Gastroesophageal sphincter (tissue), 3 donors: ENCODE measurements at regions not wholly inside any gene's neighbourhood (a gene's known extent, or its start where the extent isn't known, plus 50 kb on each side); places are given as distances from the start of the nearest gene placed in this dataset.

ENCODE experiments used
- CTCF ChIP-seq, 4 experiments: fragments of 200-600 bp in 2 of 4; fragments of 450-650 bp in 2 of 4; sonication (generic) in 1 of 4; IDR thresholded peaks; one replicate each; pipeline ENCODE4 v1.5.1; 2017 to 2019; ENCODE audit warnings: antibody characterized with exemption in 4 of 4, mild to moderate bottlenecking in 2 of 4, moderate library complexity in 2 of 4
- EP300 ChIP-seq: sonication (generic); formaldehyde crosslinking; IDR thresholded peaks from one replicate; pipeline ENCODE4 v1.6.1; 2017; ENCODE audit warnings: antibody characterized with exemption, mild to moderate bottlenecking
- POLR2AphosphoS5 ChIP-seq: sonication (generic); formaldehyde crosslinking; IDR thresholded peaks from one replicate; pipeline ENCODE4 v1.6.1; 2017; ENCODE audit warnings: antibody characterized with exemption

GRCh38 chr14:29360656-29361055, 567.0 kb downstream of the PRKD1 start:
- TF ChIP-seq CTCF (IDR thresholded peaks at IDR 0.05) = no peak
- no peak for TF ChIP-seq EP300
- no peak for TF ChIP-seq POLR2AphosphoS5
